ENCODE measurements at regions not wholly inside any gene's neighbourhood (a gene's known extent, or its start where the extent isn't known, plus 50 kb on each side); places are given as distances from the start of the nearest gene placed in this dataset.

- intact Hi-C loops (cut with micrococcal nuclease; ENCODE audit: unreplicated experiment) = no loop called here
- no peaks in the 10 kb centered on the region for H3K36me3 ChIP-seq (replicated peaks in 1 of 2; ENCODE audit: control insufficient read depth in 1 of 2, insufficient read depth in 2 of 2, low read length in 2 of 2)
- H3K4me2 ChIP-seq (ENCODE audit: low read depth, low read length) = no peak overlapping the region
- H3K9ac ChIP-seq (ENCODE audit: insufficient read depth, low read depth, low read length) = no peak overlapping the region
- in situ Hi-C loops (cut with HindIII; ENCODE audit: extremely low pct_ligation_motif_present, low pct_unique_long_range_greater_than_20kb) = loop anchor here (10.0 to 25.0 kb wide), 2 partner anchors 155 to 248 kb away; no protein-coding TSS in a partner anchor
- no peak overlapping the region for H3K4me3 ChIP-seq (replicated peaks in 1 of 3; ENCODE audit: insufficient read depth in 1 of 3, low read depth in 2 of 3, low read length in 3 of 3)
- peaks cover 0 to 7% of the 10 kb centered on the region in 2 experiments; a peak in 1 of 5 replicates for H3K27me3 ChIP-seq (ENCODE audit: control insufficient read depth in 1 of 2, insufficient read depth in 2 of 2, low read length in 2 of 2)
- H3K4me1 ChIP-seq (ENCODE audit: insufficient read depth, low read length) = no peaks in the 10 kb centered on the region
- no peak for ATAC-seq
- H3K79me2 ChIP-seq (ENCODE audit: insufficient read depth, low read length) = no peaks in the 10 kb centered on the region
- H3K9me3 ChIP-seq (ENCODE audit: low read length) = no peaks in the 10 kb centered on the region
- FAIRE-seq = no peak
- H3K27ac ChIP-seq (ENCODE audit: extremely low read length, insufficient read depth, low read length) = no peak overlapping the region
- no peaks in the 10 kb centered on the region for H4K20me1 ChIP-seq (ENCODE audit: insufficient read depth, low read length)
- no peak for DNase-seq (ENCODE audit: low spot score)
- 1% methylated on average over 4 of the region's 4 CpGs for WGBS (ENCODE audit: low lambda C conversion rate)
- ChIA-PET CTCF (ENCODE audit: low intra/inter-chr PET ratio, low total read pairs) (no interaction called here), POLR2A (no interaction called here)
- no TSS peak for BruUV-seq (replicated peaks)
- TF ChIP-seq KAT7 (CRISPR knock-in tag; IDR thresholded peaks at IDR 0.05; ENCODE audit: borderline replicate concordance) (no peak), SP2 (CRISPR knock-in tag; IDR thresholded peaks at IDR 0.05) (no peak), SNRNP70 (IDR thresholded peaks at IDR 0.05; ENCODE audit: low read depth, low read length) (no peak), ZNF776 (CRISPR knock-in tag; IDR thresholded peaks at IDR 0.05) (no peak), AKAP8 (CRISPR knock-in tag; IDR thresholded peaks at IDR 0.05) (no peak), HOXA3 (CRISPR knock-in tag; IDR thresholded peaks at IDR 0.05) (no peak), ZNF678 (CRISPR knock-in tag; IDR thresholded peaks at IDR 0.05) (no peak), KLF9 (CRISPR knock-in tag; IDR thresholded peaks at IDR 0.05; ENCODE audit: low read depth) (no peak), PITX1 (CRISPR knock-in tag; IDR thresholded peaks at IDR 0.05) (no peak), ZNF251 (CRISPR knock-in tag; IDR thresholded peaks at IDR 0.05) (no peak), ZSCAN29 (CRISPR knock-in tag; conservative IDR thresholded peaks at IDR 0.05) (no peak), BRD4 (CRISPR knock-in tag; IDR thresholded peaks at IDR 0.05) (no peak), REL (CRISPR knock-in tag; conservative IDR thresholded peaks at IDR 0.05) (no peak), GATAD2A (CRISPR knock-in tag; IDR thresholded peaks at IDR 0.05) (no peak), NCOA2 (CRISPR knock-in tag; IDR thresholded peaks at IDR 0.05) (no peak)
- TF ChIP-seq, protein P1, sequence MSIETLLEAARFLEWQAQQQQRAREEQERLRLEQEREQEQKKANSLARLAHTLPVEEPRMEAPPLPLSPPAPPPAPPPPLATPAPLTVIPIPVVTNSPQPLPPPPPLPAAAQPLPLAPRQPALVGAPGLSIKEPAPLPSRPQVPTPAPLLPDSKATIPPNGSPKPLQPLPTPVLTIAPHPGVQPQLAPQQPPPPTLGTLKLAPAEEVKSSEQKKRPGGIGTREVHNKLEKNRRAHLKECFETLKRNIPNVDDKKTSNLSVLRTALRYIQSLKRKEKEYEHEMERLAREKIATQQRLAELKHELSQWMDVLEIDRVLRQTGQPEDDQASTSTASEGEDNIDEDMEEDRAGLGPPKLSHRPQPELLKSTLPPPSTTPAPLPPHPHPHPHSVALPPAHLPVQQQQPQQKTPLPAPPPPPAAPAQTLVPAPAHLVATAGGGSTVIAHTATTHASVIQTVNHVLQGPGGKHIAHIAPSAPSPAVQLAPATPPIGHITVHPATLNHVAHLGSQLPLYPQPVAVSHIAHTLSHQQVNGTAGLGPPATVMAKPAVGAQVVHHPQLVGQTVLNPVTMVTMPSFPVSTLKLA (IDR thresholded peaks at IDR 0.05) = no peak
- no peak overlapping the region for H2AFZ ChIP-seq (ENCODE audit: low read length)
Measured at GRCh38 chr9:4389755-4390154, 89.9 kb upstream of the GLIS3 start.

Data from HepG2 (cell line).